IMR-90 (cell line): ENCODE measurements at regions not wholly inside any gene's neighbourhood (a gene's known extent, or its start where the extent isn't known, plus 50 kb on each side); places are given as distances from the start of the nearest gene placed in this dataset.

Source experiments
- FOS ChIP-seq: fragments of 150-350 bp; IDR thresholded peaks from 2 replicates; pipeline ENCODE4 v1.6.1; 2016; ENCODE audit warnings: low read depth, low read length
- POLR2A ChIP-seq: IDR thresholded peaks from 2 replicates; pipeline ENCODE4 v1.6.1; 2012; ENCODE audit warnings: mild to moderate bottlenecking, low read depth, low read length
- RCOR1 ChIP-seq: IDR thresholded peaks from 2 replicates; pipeline ENCODE4 v1.6.1; 2012; ENCODE audit warnings: mild to moderate bottlenecking, low read length, improper control_type of control experiment; ENCODE audit not compliant: insufficient replicate concordance
- TF ChIP-seq, protein P1 (sequence below): fragments of 150-350 bp; IDR thresholded peaks from 2 replicates; pipeline ENCODE4 v1.6.1; 2017; ENCODE audit warnings: mild to moderate bottlenecking, antibody characterized with exemption, low read length, low read depth
- TF ChIP-seq, protein P2 (sequence below): conservative IDR thresholded peaks from 2 replicates; pipeline ENCODE4 v1.5.1; 2012; ENCODE audit warnings: mild to moderate bottlenecking, low read depth, low read length, improper control_type of control experiment

DNA sequence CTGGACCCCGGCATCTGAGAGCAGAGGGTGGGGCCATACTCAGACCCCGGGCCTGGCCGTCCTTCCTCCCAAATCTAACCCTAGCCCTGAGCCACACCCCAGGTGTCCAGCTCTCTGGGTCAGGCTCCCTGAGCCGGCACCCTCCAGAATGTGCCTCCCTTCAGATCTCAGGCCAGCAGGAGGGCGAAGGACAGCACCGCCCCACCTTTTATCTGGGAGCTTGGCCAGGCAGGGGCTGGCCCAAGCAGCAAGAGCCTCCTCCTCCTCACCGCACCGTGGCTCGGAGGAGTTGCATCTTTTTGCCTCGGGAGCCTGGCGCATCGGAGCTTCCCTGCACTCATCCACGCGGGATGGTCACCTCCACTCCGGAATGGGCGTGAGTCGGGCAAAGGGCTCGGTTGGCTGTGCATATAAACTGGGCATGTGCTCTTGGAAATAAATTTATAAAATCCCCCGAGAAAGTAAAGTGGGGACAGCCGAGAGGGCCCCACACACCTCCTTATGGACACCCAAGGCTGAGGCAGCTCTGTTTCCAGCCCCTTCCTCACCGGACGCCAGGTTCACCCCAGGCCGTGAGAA, 69.1 kb upstream of the CTDP1 start:
- no peak for TF ChIP-seq POLR2A
- TF ChIP-seq, protein P1, sequence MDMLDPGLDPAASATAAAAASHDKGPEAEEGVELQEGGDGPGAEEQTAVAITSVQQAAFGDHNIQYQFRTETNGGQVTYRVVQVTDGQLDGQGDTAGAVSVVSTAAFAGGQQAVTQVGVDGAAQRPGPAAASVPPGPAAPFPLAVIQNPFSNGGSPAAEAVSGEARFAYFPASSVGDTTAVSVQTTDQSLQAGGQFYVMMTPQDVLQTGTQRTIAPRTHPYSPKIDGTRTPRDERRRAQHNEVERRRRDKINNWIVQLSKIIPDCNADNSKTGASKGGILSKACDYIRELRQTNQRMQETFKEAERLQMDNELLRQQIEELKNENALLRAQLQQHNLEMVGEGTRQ = no peak
- TF ChIP-seq, protein P2, sequence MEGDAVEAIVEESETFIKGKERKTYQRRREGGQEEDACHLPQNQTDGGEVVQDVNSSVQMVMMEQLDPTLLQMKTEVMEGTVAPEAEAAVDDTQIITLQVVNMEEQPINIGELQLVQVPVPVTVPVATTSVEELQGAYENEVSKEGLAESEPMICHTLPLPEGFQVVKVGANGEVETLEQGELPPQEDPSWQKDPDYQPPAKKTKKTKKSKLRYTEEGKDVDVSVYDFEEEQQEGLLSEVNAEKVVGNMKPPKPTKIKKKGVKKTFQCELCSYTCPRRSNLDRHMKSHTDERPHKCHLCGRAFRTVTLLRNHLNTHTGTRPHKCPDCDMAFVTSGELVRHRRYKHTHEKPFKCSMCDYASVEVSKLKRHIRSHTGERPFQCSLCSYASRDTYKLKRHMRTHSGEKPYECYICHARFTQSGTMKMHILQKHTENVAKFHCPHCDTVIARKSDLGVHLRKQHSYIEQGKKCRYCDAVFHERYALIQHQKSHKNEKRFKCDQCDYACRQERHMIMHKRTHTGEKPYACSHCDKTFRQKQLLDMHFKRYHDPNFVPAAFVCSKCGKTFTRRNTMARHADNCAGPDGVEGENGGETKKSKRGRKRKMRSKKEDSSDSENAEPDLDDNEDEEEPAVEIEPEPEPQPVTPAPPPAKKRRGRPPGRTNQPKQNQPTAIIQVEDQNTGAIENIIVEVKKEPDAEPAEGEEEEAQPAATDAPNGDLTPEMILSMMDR = no peak
- TF ChIP-seq RCOR1 = no peak
- TF ChIP-seq FOS = no peak
